ENCODE measurements at regions not wholly inside any gene's neighbourhood (a gene's known extent, or its start where the extent isn't known, plus 50 kb on each side); places are given as distances from the start of the nearest gene placed in this dataset.

DNA sequence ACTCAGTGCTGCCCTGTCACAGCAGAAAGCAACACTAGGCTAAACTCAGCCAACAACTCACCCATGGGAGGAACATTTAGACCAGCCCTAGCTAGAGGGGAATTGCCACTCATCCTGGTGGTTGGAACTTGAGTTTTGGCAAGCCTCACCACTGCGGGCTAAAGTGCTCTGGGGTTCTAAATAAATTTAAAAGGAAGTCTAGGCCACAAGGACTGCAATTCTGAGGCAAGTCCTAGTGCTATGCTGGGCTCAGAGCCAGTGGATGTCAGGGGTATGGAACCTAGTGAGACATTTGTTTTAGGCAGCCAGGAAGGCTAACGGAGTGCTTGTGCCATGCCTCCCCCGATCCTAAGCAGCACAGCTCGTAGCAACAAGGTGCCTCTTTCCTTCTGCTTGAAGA, 78.0 kb downstream of the RGS13 start:
- DNase-seq: no peak

- no peak for DNase-seq
Measured at GRCh38 chr1:192724670-192725069, 84.2 kb upstream of the RGS2 start.

- DNase-seq: no peak
Measured at GRCh38 chr1:192726820-192727504, 81.9 kb upstream of the RGS2 start.

DNA sequence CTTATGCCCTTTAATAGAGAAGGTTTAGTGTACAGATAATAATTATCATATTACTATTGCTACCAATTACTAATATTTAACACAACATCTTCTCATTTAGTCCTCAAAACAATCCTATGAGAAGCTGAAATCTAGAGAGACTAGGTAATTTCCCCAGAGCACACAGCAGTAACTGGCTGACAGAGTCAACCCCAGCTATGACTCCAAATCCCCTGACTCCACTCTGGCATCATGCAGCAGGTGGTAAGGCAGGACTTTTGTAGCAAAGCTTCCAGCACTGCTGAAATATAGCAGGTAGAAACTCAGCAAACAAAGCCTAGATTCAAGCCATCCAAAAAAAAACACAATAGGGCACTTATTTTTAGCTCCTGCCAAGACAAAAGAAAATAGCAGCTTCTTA, 79.3 kb upstream of the RGS2 start:
- no peak for DNase-seq

- no peak for DNase-seq
Measured at GRCh38 chr1:192730198-192730597, 78.6 kb upstream of the RGS2 start.

GRCh38 chr1:192732787-192733186, 76.1 kb upstream of the RGS2 start:
- DNase-seq: peak in 1 of 2 experiments; percentile 13

- no peak for DNase-seq
Measured at GRCh38 chr1:192735298-192735915, 73.4 kb upstream of the RGS2 start.

GRCh38 chr1:192737306-192737705, 71.5 kb upstream of the RGS2 start:
- no peak for DNase-seq

GRCh38 chr1:192739476-192740184, 69.2 kb upstream of the RGS2 start:
- no peak for DNase-seq

- DNase-seq: no peak
Measured at GRCh38 chr1:192740214-192740613, 68.6 kb upstream of the RGS2 start.

- no peak for DNase-seq
Measured at GRCh38 chr1:192741095-192741494, 67.7 kb upstream of the RGS2 start.

GRCh38 chr1:192747301-192747700, 61.5 kb upstream of the RGS2 start:
- no peak for DNase-seq

DNA sequence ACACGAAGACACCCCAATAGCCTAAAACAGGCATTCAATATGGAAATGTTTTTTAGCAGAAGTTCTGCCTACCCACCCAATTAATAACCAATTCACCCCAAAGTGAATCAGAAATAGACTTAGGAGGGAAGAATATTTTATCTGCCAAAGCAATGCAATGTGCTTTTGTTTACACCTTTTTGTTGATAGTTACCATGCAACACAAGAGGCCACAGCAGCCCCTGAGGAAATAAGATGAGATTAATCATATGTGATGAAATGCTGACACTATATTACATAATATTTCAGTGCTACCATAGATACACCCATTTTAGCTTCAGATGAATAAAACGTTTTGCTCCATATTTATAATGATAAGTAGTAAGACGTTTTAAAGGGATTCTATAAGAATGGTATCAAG, 60.9 kb upstream of the RGS2 start:
- DNase-seq: no peak

GRCh38 chr1:192749349-192749748, 59.5 kb upstream of the RGS2 start:
- no peak for DNase-seq

DNA sequence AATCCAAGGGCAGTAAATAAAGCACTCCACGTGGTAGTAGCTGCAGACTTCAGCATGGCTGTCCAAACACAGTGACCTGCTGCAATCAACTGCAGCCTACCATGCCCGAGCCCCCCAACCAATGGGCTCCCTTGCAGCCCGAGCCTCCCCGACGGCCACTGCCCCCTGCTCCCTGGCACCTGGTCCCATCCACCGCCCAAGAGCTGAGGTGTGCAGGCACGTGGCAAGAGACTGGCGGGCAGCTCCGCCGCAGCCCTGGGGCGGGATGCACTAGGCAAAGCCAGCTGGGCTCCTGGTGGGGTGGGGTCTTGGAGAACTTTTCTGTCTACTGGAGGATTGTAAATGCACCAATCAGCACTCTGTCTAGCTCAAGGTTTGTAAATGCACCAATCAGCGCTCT, 57.6 kb upstream of the RGS2 start:
- no peak for DNase-seq

- DNase-seq: peak in 1 of 2 experiments; percentile 32
Measured at GRCh38 chr1:192756314-192756713, 52.5 kb upstream of the RGS2 start.

- no peak for DNase-seq
Measured at GRCh38 chr1:192756847-192757246, 52.0 kb upstream of the RGS2 start.

DNA sequence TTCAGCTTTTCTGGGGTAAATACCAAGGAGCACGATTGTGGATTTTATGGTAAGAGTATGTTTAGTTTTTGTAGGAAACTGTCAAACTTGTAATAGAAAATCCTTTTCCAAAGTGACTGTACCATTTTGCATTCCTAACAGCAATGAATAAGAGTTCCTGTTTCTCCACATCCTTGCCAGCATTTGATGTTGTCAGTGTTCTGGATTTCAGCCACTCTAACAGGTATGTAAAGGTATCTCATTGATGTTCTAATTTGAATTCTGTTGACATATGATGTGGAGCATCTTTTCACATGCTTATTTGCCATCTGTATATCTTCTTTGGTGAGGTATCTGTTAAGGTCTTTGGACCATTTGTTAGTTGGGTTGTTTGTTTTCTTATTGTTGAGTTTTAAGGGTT, 50.3 kb upstream of the RGS2 start:
- no peak for DNase-seq
